ENCODE measurements at regions not wholly inside any gene's neighbourhood (a gene's known extent, or its start where the extent isn't known, plus 50 kb on each side); places are given as distances from the start of the nearest gene placed in this dataset.

DNA sequence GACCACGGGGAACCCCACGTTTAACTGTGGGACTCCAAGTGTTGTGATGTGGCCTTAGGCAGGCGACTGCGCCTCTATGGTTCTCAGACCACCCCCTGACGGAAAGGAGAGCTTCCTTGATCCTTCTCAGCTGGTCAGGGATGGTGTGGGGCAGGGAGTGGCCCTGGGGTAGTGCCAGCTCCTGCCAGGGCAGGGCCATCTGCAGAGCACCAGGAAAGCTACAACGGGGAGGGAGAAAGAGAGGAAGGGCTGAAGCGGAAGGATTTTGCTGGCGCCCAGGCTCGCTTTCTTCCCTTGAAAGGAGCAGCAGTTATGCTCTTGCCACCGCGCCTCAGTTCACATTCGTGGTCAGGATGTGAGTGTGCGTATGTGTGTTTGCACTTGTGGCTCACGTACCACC, 74.9 kb upstream of the PCBD1 start:
- TF ChIP-seq, protein P1, sequence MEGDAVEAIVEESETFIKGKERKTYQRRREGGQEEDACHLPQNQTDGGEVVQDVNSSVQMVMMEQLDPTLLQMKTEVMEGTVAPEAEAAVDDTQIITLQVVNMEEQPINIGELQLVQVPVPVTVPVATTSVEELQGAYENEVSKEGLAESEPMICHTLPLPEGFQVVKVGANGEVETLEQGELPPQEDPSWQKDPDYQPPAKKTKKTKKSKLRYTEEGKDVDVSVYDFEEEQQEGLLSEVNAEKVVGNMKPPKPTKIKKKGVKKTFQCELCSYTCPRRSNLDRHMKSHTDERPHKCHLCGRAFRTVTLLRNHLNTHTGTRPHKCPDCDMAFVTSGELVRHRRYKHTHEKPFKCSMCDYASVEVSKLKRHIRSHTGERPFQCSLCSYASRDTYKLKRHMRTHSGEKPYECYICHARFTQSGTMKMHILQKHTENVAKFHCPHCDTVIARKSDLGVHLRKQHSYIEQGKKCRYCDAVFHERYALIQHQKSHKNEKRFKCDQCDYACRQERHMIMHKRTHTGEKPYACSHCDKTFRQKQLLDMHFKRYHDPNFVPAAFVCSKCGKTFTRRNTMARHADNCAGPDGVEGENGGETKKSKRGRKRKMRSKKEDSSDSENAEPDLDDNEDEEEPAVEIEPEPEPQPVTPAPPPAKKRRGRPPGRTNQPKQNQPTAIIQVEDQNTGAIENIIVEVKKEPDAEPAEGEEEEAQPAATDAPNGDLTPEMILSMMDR (conservative IDR thresholded peaks at IDR 0.05 in 1 of 2, IDR thresholded peaks at IDR 0.05 in 1 of 2; ENCODE audit: extremely low read depth in 1 of 2, insufficient read depth in 1 of 2, low read depth in 1 of 2, low read length in 2 of 2), result no peak
- TF ChIP-seq EZH2 (IDR thresholded peaks at IDR 0.05; ENCODE audit: borderline replicate concordance, low read length), result no peak
